Hematopoietic multipotent progenitor cell treated with erythropoietin and hydrocortisone succinate and interleukin-3 and kit ligand, for 15 days (in vitro differentiated cells): ENCODE measurements at regions not wholly inside any gene's neighbourhood (a gene's known extent, or its start where the extent isn't known, plus 50 kb on each side); places are given as distances from the start of the nearest gene placed in this dataset.

ENCODE experiments used
- DNase-seq: peaks from one replicate; pipeline ENCODE4 v3.0.0-alpha.2; 2015; ENCODE audit warnings: low spot score

DNA sequence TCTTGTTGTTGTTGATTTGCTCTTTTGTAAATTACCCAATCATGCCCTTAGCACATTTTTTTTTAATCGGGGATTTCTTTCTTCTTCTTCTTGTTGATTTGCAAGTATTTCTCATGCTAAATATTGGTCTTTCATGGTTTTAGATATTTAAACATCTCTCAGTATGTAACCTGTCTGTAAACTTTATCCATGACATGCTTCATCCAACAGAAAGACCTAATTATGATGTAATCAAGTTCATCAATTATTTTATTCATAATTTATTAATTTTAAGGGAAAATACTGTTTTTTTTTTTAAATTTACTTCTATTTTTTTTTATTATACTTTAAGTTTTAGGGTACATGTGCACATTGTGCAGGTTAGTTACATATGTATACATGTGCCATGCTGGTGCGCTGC, 69.8 kb downstream of the TNFSF18 start:
- no peak for DNase-seq
